HG03520 (cell line): ENCODE measurements at regions not wholly inside any gene's neighbourhood (a gene's known extent, or its start where the extent isn't known, plus 50 kb on each side); places are given as distances from the start of the nearest gene placed in this dataset.

ENCODE experiments used
- ATAC-seq: cut with Tn5 transposase; IDR thresholded peaks from one replicate; pipeline ENCODE4 v1.9.1; 2021; ENCODE audit warnings: mild to moderate bottlenecking, moderate library complexity; ENCODE audit not compliant: unreplicated experiment

GRCh38 chr2:209334188-209335017 is 89.4 kb upstream of the MAP2 start:
- peak; percentile 93 for ATAC-seq

- ATAC-seq: no peak
Measured at GRCh38 chr2:209340522-209340921, 83.3 kb upstream of the MAP2 start.

GRCh38 chr2:209344349-209344748 is 79.5 kb upstream of the MAP2 start:
- ATAC-seq: no peak

GRCh38 chr2:209348433-209348832 is 75.4 kb upstream of the MAP2 start:
- ATAC-seq: no peak

GRCh38 chr2:209351636-209352035 is 72.2 kb upstream of the MAP2 start:
- no peak for ATAC-seq

GRCh38 chr2:209358992-209359391 is 64.9 kb upstream of the MAP2 start:
- ATAC-seq: no peak

- ATAC-seq: no peak
Measured at GRCh38 chr2:209367075-209367747, 56.6 kb upstream of the MAP2 start.

- no peak for ATAC-seq
Measured at GRCh38 chr2:209368406-209368805, 55.4 kb upstream of the MAP2 start.

- no peak for ATAC-seq
Measured at GRCh38 chr2:209368914-209369313, 54.9 kb upstream of the MAP2 start.

- ATAC-seq: no peak
Measured at GRCh38 chr2:209369656-209370055, 54.2 kb upstream of the MAP2 start.

- no peak for ATAC-seq
Measured at GRCh38 chr2:209371407-209371806, 52.4 kb upstream of the MAP2 start.
